ENCODE measurements at regions not wholly inside any gene's neighbourhood (a gene's known extent, or its start where the extent isn't known, plus 50 kb on each side); places are given as distances from the start of the nearest gene placed in this dataset.

GRCh38 chr6:53216301-53216700 lies 67.7 kb upstream of the GCM1 start:
- no peak for ATAC-seq
- H3K27ac Mint-ChIP-seq = no peak overlapping the region
- DNase-seq (ENCODE audit: low spot score in 2 of 2) = no peak
- no peaks in the 10 kb centered on the region for H3K9me3 Mint-ChIP-seq
- H3K4me1 Mint-ChIP-seq = peaks cover 6% of the 10 kb centered on the region
- H3K36me3 Mint-ChIP-seq = no peaks in the 10 kb centered on the region
- no peak overlapping the region for H3K4me3 Mint-ChIP-seq

- no peaks in the 10 kb centered on the region for H3K36me3 Mint-ChIP-seq
- no peak overlapping the region for H3K27ac Mint-ChIP-seq
- DNase-seq (ENCODE audit: low spot score in 2 of 2) (no peak), ATAC-seq (no peak)
- H3K4me3 Mint-ChIP-seq = no peak overlapping the region
- H3K9me3 Mint-ChIP-seq = no peaks in the 10 kb centered on the region
- H3K4me1 Mint-ChIP-seq = peaks cover 6% of the 10 kb centered on the region
These were observed 65.5 kb upstream of the GCM1 start for GRCh38 chr6:53214172-53214571.

DNA sequence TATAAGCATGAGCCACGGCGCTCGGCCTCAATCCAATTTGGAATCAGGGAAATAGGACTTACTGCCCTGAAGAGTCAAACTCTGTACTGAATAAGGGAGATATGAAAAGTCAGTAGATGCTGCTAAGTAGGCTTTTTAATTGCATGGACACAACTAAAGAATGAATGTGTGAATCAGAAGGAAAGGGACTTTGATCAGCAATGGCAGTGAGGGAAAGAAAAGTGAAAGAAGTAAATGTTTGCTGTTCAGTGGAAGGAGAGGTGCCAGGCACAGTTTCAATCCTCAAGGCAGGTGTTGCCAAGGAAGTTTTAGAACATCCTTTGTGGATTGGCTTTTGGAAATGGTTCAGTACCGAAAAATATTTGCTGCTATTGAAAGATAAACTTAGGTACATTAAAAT lies 62.2 kb upstream of the GCM1 start:
- no peaks in the 10 kb centered on the region for H3K9me3 Mint-ChIP-seq
- H3K4me3 Mint-ChIP-seq = no peak overlapping the region
- no peak overlapping the region for H3K27ac Mint-ChIP-seq
- no peaks in the 10 kb centered on the region for H3K4me1 Mint-ChIP-seq
- DNase-seq (ENCODE audit: low spot score in 2 of 2) (no peak), ATAC-seq (no peak)
- no peaks in the 10 kb centered on the region for H3K36me3 Mint-ChIP-seq

DNA sequence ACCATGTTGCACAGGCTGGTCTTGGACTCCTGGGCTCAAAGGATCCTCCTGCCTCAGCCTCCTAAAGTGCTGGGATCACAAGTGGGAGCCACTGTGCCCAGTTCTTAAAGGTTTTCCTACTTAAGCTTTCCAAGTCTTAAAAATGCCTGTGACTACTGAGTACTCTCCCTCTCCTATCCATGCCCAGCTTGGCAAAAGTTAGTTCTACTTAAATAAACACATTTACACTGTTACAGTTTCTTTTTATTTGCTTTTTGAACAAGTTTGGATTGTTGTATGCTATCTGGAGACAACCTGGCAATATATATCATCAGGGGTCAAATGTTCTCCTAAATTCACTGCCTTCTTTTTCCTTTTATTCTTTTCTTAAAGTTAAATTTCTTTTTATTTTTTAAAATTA lies 61.0 kb upstream of the GCM1 start:
- H3K4me1 Mint-ChIP-seq = no peaks in the 10 kb centered on the region
- ATAC-seq (no peak), DNase-seq (ENCODE audit: low spot score in 2 of 2) (no peak)
- H3K36me3 Mint-ChIP-seq = no peaks in the 10 kb centered on the region
- H3K4me3 Mint-ChIP-seq = no peak overlapping the region
- H3K27ac Mint-ChIP-seq = no peak overlapping the region
- H3K9me3 Mint-ChIP-seq = no peaks in the 10 kb centered on the region

- Mint-ChIP-seq H3K9me3 (no peaks in the 10 kb centered on the region), H3K36me3 (no peaks in the 10 kb centered on the region), H3K27ac (no peak overlapping the region), H3K4me3 (no peak overlapping the region), H3K4me1 (peaks cover 6% of the 10 kb centered on the region)
- ATAC-seq (no peak), DNase-seq (ENCODE audit: low spot score in 2 of 2) (no peak)
These were observed 57.1 kb upstream of the GCM1 start for GRCh38 chr6:53205778-53206177.

DNA sequence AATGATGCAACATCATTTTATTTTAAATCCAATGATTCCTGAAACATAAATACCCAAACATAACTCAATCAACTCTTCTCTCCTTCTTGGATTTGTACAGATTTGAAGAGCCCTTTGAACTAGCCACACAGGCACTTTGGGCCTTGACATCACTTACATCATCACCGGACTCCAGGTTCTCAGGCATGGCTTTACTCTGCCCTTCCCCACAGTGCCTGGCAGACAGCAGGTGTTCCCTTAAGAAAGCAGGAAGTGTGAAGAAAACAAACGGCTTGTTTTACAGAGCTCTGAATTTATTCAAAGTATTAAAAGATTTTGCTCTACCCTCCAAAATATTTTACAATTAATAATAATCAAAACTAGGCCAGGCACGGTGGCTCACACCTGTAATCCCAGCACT lies 54.8 kb upstream of the GCM1 start:
- no peak for DNase-seq (ENCODE audit: low spot score in 2 of 2)
- no peak overlapping the region for H3K27ac Mint-ChIP-seq
- no peak for ATAC-seq
- peaks cover 6% of the 10 kb centered on the region for H3K4me1 Mint-ChIP-seq
- no peaks in the 10 kb centered on the region for H3K36me3 Mint-ChIP-seq
- H3K4me3 Mint-ChIP-seq = no peak overlapping the region
- no peaks in the 10 kb centered on the region for H3K9me3 Mint-ChIP-seq

DNA sequence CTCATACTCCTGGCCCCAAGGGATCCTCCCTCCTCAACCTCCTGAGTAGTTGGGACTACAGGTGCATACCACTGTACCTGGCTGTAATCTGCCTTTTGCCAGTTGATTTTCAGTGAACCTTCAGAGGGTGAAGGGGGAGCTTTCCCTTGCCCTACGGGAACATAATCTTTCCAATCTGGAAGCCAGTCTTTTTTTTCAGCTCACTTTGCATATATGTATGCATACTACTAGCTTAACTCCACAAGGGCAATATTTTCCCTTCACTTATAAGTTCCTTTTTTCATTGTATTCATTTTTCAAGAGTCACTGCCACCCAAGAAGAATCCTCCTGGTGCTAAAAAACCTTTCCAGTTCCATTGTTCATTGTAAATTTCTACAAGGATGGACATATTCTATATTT lies 53.4 kb upstream of the GCM1 start:
- no peaks in the 10 kb centered on the region for H3K9me3 Mint-ChIP-seq
- no peak for DNase-seq (ENCODE audit: low spot score in 2 of 2)
- H3K36me3 Mint-ChIP-seq = no peaks in the 10 kb centered on the region
- ATAC-seq = no peak
- no peak overlapping the region for H3K27ac Mint-ChIP-seq
- no peak overlapping the region for H3K4me3 Mint-ChIP-seq
- peaks cover 6% of the 10 kb centered on the region for H3K4me1 Mint-ChIP-seq

- no peaks in the 10 kb centered on the region for H3K9me3 Mint-ChIP-seq
- H3K27ac Mint-ChIP-seq = peak overlapping the region; percentile 7
- no peaks in the 10 kb centered on the region for H3K36me3 Mint-ChIP-seq
- H3K4me3 Mint-ChIP-seq = no peak overlapping the region
- DNase-seq (ENCODE audit: low spot score in 2 of 2) = no peak
- ATAC-seq = no peak
- H3K4me1 Mint-ChIP-seq = peaks cover 6% of the 10 kb centered on the region
These were observed 52.6 kb upstream of the GCM1 start for GRCh38 chr6:53201270-53201669.

GRCh38 chr6:53199765-53200164 lies 51.1 kb upstream of the GCM1 start:
- Mint-ChIP-seq H3K4me1 (peaks cover 6% of the 10 kb centered on the region), H3K9me3 (no peaks in the 10 kb centered on the region), H3K4me3 (no peak overlapping the region), H3K36me3 (no peaks in the 10 kb centered on the region), H3K27ac (no peak overlapping the region)
- DNase-seq (ENCODE audit: low spot score in 2 of 2) = no peak
- no peak for ATAC-seq

DNA sequence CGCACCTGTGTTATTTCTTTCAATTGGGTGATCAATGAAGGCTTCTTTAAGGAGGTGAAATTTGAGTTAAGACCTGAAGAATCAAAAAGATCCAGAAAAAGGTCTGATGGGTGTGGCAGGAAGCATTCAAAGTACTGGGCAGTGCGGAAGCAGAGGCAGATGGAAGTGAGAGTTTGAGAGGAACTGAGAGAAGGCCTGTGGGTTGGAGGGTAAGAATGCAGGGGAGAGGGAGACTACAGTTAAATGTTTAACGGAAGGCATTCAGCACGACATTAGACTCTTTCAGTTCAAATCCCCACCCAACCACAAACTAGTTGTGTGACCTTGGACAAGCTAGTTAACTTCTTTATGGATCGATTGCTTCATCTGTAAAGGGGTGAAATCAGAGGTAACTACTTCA lies 50.5 kb upstream of the GCM1 start:
- Mint-ChIP-seq H3K9me3 (no peaks in the 10 kb centered on the region), H3K4me1 (peaks cover 6% of the 10 kb centered on the region), H3K27ac (no peak overlapping the region), H3K36me3 (no peaks in the 10 kb centered on the region), H3K4me3 (no peak overlapping the region)
- ATAC-seq (no peak), DNase-seq (ENCODE audit: low spot score in 2 of 2) (no peak)

All from stimulated activated effector memory CD8-positive, alpha-beta T cell treated with anti-CD3 and anti-CD28 coated beads, Interleukin-12 subunit alpha, Interleukin-12 subunit beta, amount 100 ng/mL, for 72 hours (primary cell).